HepG2 (cell line): ENCODE measurements at regions not wholly inside any gene's neighbourhood (a gene's known extent, or its start where the extent isn't known, plus 50 kb on each side); places are given as distances from the start of the nearest gene placed in this dataset.

Experiments
- ATAC-seq: fragments of 200-7000 bp; cut with Tn5 transposase; 3 replicates; pipeline ENCODE4 v1.9.1; 2020; ENCODE audit warnings: mild to moderate bottlenecking, moderate library complexity
- BruUV-seq: library from RNA; stranded (reverse); fragments of 400-500 nt; replicated peaks from 2 replicates; lab custom pipeline; 2021; lab: Mats Ljungman, UMichigan
- CTCF ChIA-PET: fragments of 300-600 bp; formaldehyde crosslinking; extraction: SDS; loops from one replicate; lab custom pipeline; 2021; ENCODE audit warnings: low total read pairs, inconsistent platforms, low intra/inter-chr PET ratio; lab: Yijun Ruan, JAX
- POLR2A ChIA-PET: fragments of 350-600 bp; sonication (Branson Sonifier 250); formaldehyde crosslinking; loops from one replicate; lab custom pipeline; 2020; ENCODE audit warnings: antibody characterized with exemption, inconsistent platforms; lab: Yijun Ruan, JAX
- DNase-seq: peaks from one replicate; pipeline ENCODE4 v3.0.0-alpha.2; 2015; ENCODE audit warnings: low spot score
- FAIRE-seq: peaks from 3 replicates; lab custom pipeline; 2011; peaks lifted over from hg19 to GRCh38; lab: Jason Lieb, UNC
- H2AFZ ChIP-seq: one replicate; pipeline ENCODE4 v1.6.1; 2011; ENCODE audit warnings: low read length, inconsistent platforms
- H3K27ac ChIP-seq: fragments of 300-600 bp; 3 replicates; pipeline ENCODE4 v1.8.0; 2011; ENCODE audit warnings: mixed run types, mild to moderate bottlenecking, mixed read lengths, low read length, inconsistent platforms; ENCODE audit not compliant: insufficient read depth; ENCODE audit errors: extremely low read length
- H3K27me3 ChIP-seq, 2 experiments: fragments of 200-600 bp in 1 of 2; 2 replicates in 1 of 2; 3 replicates in 1 of 2; pipeline versions ENCODE4 v1.6.0 to v1.8.0; 2011; ENCODE audit warnings: low read length in 2 of 2, mild to moderate bottlenecking in 2 of 2, moderate library complexity in 2 of 2, inconsistent platforms in 1 of 2; ENCODE audit not compliant: insufficient read depth in 2 of 2, control insufficient read depth in 1 of 2
- H3K36me3 ChIP-seq, 2 experiments: fragments of 200-600 bp in 1 of 2; replicated peaks in 1 of 2; 2 replicates in 1 of 2; 3 replicates in 1 of 2; pipeline versions ENCODE4 v1.5.1 to v1.8.0; 2011; ENCODE audit warnings: low read length in 2 of 2, inconsistent platforms in 1 of 2; ENCODE audit not compliant: insufficient read depth in 2 of 2, control insufficient read depth in 1 of 2
- H3K4me1 ChIP-seq: 2 replicates; pipeline ENCODE4 v1.5.1; 2012; ENCODE audit warnings: low read length, inconsistent platforms; ENCODE audit not compliant: insufficient read depth
- H3K4me2 ChIP-seq: 2 replicates; pipeline ENCODE4 v1.6.0; 2011; ENCODE audit warnings: low read depth, low read length, inconsistent platforms
- H3K4me3 ChIP-seq, 3 experiments: fragments of 200-600 bp in 1 of 3; sonication (generic), shearing (Covaris generic) in 1 of 3; replicated peaks in 1 of 3; 2 replicates each; pipeline ENCODE4 v1.5.1; 2011 to 2016; ENCODE audit warnings: low read length in 3 of 3, inconsistent platforms in 2 of 3, low read depth in 2 of 3, mild to moderate bottlenecking in 2 of 3, control low read depth in 1 of 3, mixed read lengths in 1 of 3; ENCODE audit not compliant: insufficient read depth in 1 of 3
- H3K79me2 ChIP-seq: one replicate; pipeline ENCODE4 v1.6.1; 2011; ENCODE audit warnings: low read length, inconsistent platforms; ENCODE audit not compliant: insufficient read depth
- H3K9ac ChIP-seq: 2 replicates; pipeline ENCODE4 v1.6.0; 2011; ENCODE audit warnings: mild to moderate bottlenecking, low read depth, low read length, inconsistent platforms; ENCODE audit not compliant: insufficient read depth
- H3K9me3 ChIP-seq: 2 replicates; pipeline ENCODE4 v1.5.1; 2012; ENCODE audit warnings: mild to moderate bottlenecking, low read length
- H4K20me1 ChIP-seq: 2 replicates; pipeline ENCODE4 v1.6.0; 2011; ENCODE audit warnings: inconsistent platforms, mild to moderate bottlenecking, low read length, moderate library complexity; ENCODE audit not compliant: insufficient read depth
- FOXP4 ChIP-seq: sonication (generic); formaldehyde crosslinking; IDR thresholded peaks from 2 replicates; pipeline ENCODE4 v1.4.0; 2020; ENCODE audit warnings: missing genetic modification reagents
- HMGXB4 ChIP-seq, 2 experiments: sonication (generic) in 1 of 2; formaldehyde crosslinking in 1 of 2; IDR thresholded peaks; 2 replicates each; pipeline versions ENCODE4 v1.4.0 to v1.6.1; 2018 to 2020; ENCODE audit warnings: missing genetic modification reagents in 2 of 2, borderline replicate concordance in 1 of 2, low read depth in 1 of 2, mild to moderate bottlenecking in 1 of 2, missing biosample characterization in 1 of 2
- HOXD1 ChIP-seq: sonication (generic); formaldehyde crosslinking; IDR thresholded peaks from 2 replicates; pipeline ENCODE4 v1.5.0; 2020; ENCODE audit warnings: missing genetic modification reagents
- MNT ChIP-seq: fragments of 450-650 bp; IDR thresholded peaks from 2 replicates; pipeline ENCODE4 v1.6.1; 2016
- PATZ1 ChIP-seq: sonication (generic); formaldehyde crosslinking; IDR thresholded peaks from 2 replicates; pipeline ENCODE4 v1.4.0; 2020; ENCODE audit warnings: missing genetic modification reagents
- POLR2G ChIP-seq: fragments of 200-400 bp; formaldehyde crosslinking; IDR thresholded peaks from 2 replicates; pipeline ENCODE4 v1.6.1; 2018; ENCODE audit warnings: mild to moderate bottlenecking, low read depth, low read length, moderate library complexity
- RERE ChIP-seq: IDR thresholded peaks from 2 replicates; pipeline ENCODE4 v1.6.1; 2016; ENCODE audit warnings: low read depth, missing genetic modification reagents, missing compliant biosample characterization
- ZNF317 ChIP-seq: sonication (generic); formaldehyde crosslinking; IDR thresholded peaks from 2 replicates; pipeline ENCODE4 v1.5.0; 2020; ENCODE audit warnings: mild to moderate bottlenecking, missing genetic modification reagents
- WGBS: methylation state at CpG from one replicate; pipeline ENCODE4 v1.1.6; 2017; ENCODE audit warnings: low lambda C conversion rate; 5-methylcytosine and 5-hydroxymethylcytosine counted together
- in situ Hi-C: cut with HindIII; loops from 2 replicates; pipeline ENCODE4 v1.10.0; 2017; ENCODE audit warnings: low pct_unique_long_range_greater_than_20kb; ENCODE audit not compliant: extremely low pct_ligation_motif_present
- intact Hi-C: fragments of 100-400 bp; cut with micrococcal nuclease; formaldehyde crosslinking; loops from one replicate; pipeline ENCODE4 v1.10.0; 2022; ENCODE audit not compliant: unreplicated experiment

GRCh38 chr5:93278896-93279295, 302.1 kb downstream of the NR2F1-AS1 start (continued):
- TF ChIP-seq PATZ1 (CRISPR knock-in tag) (no peak), HOXD1 (CRISPR knock-in tag) (no peak), HMGXB4 (CRISPR knock-in tag; IDR thresholded peaks at IDR 0.05; ENCODE audit: borderline replicate concordance in 1 of 2, low read depth in 1 of 2) (no peak), ZNF317 (no peak), POLR2G (no peak), FOXP4 (CRISPR knock-in tag) (no peak)

GRCh38 chr5:93277051-93277450, 304.0 kb downstream of the NR2F1-AS1 start:
- intact Hi-C loops: no loop called here
- H3K36me3 ChIP-seq: no peaks in the 10 kb centered on the region
- POLR2A ChIA-PET: no interaction called here
- no peak for DNase-seq
- H2AFZ ChIP-seq: no peak overlapping the region
- no peak overlapping the region for H3K27ac ChIP-seq
- in situ Hi-C loops: no loop called here
- H3K4me2 ChIP-seq: no peak overlapping the region
- H3K4me3 ChIP-seq: no peak overlapping the region
- H3K9me3 ChIP-seq: no peaks in the 10 kb centered on the region
- H4K20me1 ChIP-seq: no peaks in the 10 kb centered on the region
- no peak overlapping the region for H3K9ac ChIP-seq
- BruUV-seq: no TSS peak
- H3K27me3 ChIP-seq: peaks cover 0 to 10% of the 10 kb centered on the region in 2 experiments; a peak in 2 of 5 replicates
- 57% methylated on average over 4 of the region's 6 CpGs for WGBS
- no peaks in the 10 kb centered on the region for H3K79me2 ChIP-seq
- no peak for ATAC-seq
- no peak for FAIRE-seq
- CTCF ChIA-PET: no interaction called here
- H3K4me1 ChIP-seq: no peaks in the 10 kb centered on the region
- TF ChIP-seq MNT: peak; percentile 60; the same call in 1 of the 2 replicates
- TF ChIP-seq RERE (CRISPR knock-in tag): no peak
